Kidney capillary endothelial cell (primary cell): ENCODE measurements at regions not wholly inside any gene's neighbourhood (a gene's known extent, or its start where the extent isn't known, plus 50 kb on each side); places are given as distances from the start of the nearest gene placed in this dataset.

Source experiments
- DNase-seq: peaks from one replicate; pipeline ENCODE4 v3.0.0-alpha.2; 2018; ENCODE audit warnings: low spot score

GRCh38 chr6:125491860-125492618 lies 190.3 kb upstream of the HDDC2 start:
- no peak for DNase-seq

DNA sequence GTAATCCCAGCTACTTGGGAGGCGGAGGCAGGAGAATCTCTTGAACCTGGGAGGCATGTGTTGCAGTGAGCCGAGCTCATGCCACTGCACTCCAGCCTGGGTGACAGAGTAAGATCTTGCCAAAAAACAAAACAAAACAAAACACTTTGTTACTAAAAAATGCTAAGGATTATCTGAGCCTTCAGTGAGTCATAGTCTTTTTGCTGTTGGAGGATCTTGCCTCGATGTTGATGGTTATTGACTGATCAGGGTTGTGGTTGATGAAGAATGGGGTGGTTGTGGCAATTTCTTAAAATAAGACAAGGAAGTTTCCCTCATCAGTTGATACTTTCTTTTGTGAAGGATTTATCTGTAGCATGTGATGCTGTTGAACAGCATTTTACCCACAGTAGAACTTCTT lies 196.8 kb upstream of the HDDC2 start:
- no peak for DNase-seq

DNA sequence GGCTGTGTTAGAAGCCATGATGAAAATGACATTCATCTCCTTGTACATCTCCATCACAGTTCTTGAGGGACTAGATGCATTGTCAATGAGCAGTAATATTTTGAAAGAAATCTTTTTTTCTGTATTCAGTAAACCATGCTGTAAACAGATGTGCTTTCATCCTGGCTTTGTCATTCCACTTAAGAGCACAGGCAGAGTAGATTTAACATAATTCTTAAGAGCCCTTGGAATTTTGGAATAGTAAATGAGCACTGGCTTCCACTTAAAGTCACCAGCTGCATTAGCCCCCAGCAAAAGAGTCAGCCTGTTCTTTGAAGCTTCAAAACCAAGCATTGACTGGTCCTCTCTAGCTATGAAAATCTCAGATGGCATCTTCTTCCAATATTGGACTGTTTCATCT lies 197.8 kb upstream of the HDDC2 start:
- no peak for DNase-seq

DNA sequence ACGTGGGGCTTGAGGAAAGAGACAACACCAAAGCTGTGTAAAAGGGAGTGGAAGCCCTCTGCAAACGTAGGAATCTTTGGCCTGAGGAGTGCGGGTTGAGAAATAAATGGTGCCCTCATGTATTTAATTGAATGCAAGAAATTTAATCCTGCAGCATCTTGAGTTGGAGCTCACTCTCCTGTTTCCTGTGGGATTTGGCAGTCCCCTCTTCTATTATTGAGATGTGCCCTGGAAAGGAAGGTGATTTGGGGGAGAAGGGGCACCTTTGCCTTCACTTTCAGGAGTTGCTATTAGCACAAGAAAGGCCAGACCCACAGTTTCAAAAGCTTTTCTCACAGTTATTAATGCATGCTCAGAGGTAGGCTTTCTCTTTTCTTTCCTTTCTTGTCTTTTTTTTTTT lies 201.4 kb upstream of the HDDC2 start:
- DNase-seq = no peak

- no peak for DNase-seq
Measured at GRCh38 chr6:125507987-125508655, 206.4 kb upstream of the HDDC2 start.

- DNase-seq = no peak
Measured at GRCh38 chr6:125508793-125509192, 207.0 kb upstream of the HDDC2 start.

DNA sequence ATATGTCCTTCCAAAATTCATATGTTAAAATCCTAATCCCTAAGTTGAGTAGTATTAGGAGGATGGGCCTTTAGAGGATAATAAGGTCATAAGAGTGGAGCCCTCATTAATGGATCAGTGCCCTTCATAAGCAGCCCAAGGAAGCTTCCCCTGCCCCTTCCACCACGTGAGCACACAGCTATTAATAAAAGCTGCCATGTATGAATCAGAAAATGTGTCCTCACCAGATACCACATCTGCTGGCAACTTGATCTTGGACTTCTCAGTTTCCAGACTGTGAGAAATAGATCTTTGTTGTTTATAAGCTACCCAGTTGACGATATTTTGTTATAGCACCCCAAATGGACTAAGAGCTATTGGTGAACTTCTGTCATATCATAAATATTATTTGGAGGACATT lies 207.7 kb upstream of the HDDC2 start:
- DNase-seq = no peak

DNA sequence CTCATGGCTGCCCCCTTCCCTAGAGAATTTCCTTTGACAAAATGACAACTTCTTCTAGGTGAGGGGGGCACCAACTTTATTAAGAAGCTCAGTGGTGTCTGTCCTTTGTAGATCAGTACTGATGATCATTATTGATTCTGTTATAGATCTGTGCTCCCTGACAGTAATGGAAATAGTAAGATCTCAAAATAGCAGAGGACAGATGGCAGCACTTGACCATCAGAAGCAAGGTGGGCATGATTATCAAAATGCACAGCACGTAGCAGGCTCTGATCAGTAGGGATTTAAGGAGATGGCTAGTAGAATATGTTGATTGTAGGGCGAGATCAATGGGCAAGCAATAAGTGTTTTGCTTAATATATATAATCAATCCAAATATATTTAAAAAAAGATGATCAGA lies 208.6 kb upstream of the HDDC2 start:
- no peak for DNase-seq

- DNase-seq = no peak
Measured at GRCh38 chr6:125511809-125512396, 210.1 kb upstream of the HDDC2 start.

- DNase-seq = no peak
Measured at GRCh38 chr6:125512621-125513020, 210.9 kb upstream of the HDDC2 start.

GRCh38 chr6:125513978-125514377 lies 212.2 kb upstream of the HDDC2 start:
- no peak for DNase-seq

GRCh38 chr6:125516644-125517043 lies 214.9 kb upstream of the HDDC2 start:
- no peak for DNase-seq

GRCh38 chr6:125519367-125519766 lies 217.6 kb upstream of the HDDC2 start:
- no peak for DNase-seq

GRCh38 chr6:125524356-125524755 lies 222.6 kb upstream of the HDDC2 start:
- no peak for DNase-seq

GRCh38 chr6:125526007-125526720 lies 223.3 kb upstream of the HEY2 start:
- no peak for DNase-seq

DNA sequence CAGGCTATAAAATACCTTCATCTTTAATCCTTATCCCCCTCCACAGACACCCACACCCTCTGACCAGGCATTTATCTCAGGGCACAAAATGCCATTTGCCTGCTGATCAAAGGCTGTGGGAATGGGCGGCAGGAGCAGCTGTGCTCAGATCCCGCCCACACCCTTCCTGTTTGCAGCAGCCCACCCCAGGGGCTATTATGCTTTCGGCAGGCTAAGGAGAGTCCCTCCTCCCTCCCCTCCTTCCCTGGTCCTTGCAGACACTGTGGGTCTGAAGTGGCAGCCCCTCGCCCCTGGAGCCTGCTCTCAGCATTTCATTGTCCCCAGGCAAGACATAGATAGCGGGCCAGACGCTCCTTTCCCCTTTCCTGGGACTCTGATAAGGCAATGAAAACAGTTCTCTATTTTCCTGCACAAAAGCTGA lies 220.8 kb upstream of the HEY2 start:
- DNase-seq = no peak

GRCh38 chr6:125529061-125529460 lies 220.4 kb upstream of the HEY2 start:
- DNase-seq = no peak

- DNase-seq = no peak
Measured at GRCh38 chr6:125533710-125534397, 215.6 kb upstream of the HEY2 start.

GRCh38 chr6:125534430-125535263 lies 214.8 kb upstream of the HEY2 start:
- DNase-seq = no peak

- no peak for DNase-seq
Measured at GRCh38 chr6:125537090-125537489, 212.3 kb upstream of the HEY2 start.

DNA sequence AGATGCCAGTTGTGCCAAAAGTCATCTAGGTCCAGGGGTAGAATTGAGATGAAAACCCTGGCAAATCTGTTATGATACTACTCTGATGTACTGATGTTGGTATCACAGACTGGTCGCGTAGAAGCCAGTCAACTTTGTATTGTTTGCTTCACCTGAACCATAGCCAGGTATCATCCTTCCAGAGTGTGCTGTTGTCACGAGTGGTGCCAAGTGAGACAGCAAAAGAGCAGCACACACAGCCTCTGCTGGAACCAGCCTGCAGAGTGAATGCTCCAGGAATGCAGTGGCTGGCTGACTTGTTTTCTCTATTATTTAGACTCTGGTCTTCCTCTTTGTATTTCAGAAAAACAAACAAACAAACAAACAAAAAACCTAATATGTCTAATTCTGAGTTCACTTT lies 209.5 kb upstream of the HEY2 start:
- no peak for DNase-seq
